Endothelial cell of umbilical vein (primary cell): ENCODE measurements at regions not wholly inside any gene's neighbourhood (a gene's known extent, or its start where the extent isn't known, plus 50 kb on each side); places are given as distances from the start of the nearest gene placed in this dataset.

Source experiments
- BruUV-seq: library from RNA; stranded (reverse); fragments of 400-500 nt; replicated peaks from 2 replicates; lab custom pipeline; 2021; lab: Mats Ljungman, UMichigan
- CTCF ChIA-PET: fragments of 300-600, 350-600 bp; sonication (Branson Sonifier 250); formaldehyde crosslinking; loops from one replicate; lab custom pipeline; 2021; ENCODE audit warnings: antibody characterized with exemption, inconsistent platforms; lab: Charles Lee
- POLR2A ChIA-PET: fragments of 300-600, 350-600 bp; sonication (Branson Sonifier 250); formaldehyde crosslinking; loops from one replicate; lab custom pipeline; 2021; ENCODE audit warnings: antibody characterized with exemption, inconsistent platforms; lab: Charles Lee
- DNase-seq: peaks from one replicate; pipeline ENCODE4 v3.0.0-alpha.2; 2011; ENCODE audit warnings: low read depth, low spot score
- FAIRE-seq: peaks from 2 replicates; lab custom pipeline; 2011; peaks lifted over from hg19 to GRCh38; lab: Jason Lieb, UNC
- H2AFZ ChIP-seq: 2 replicates; pipeline ENCODE4 v1.6.0; 2012; ENCODE audit warnings: low read depth, low read length, control low read depth, inconsistent platforms
- H3K27ac ChIP-seq: 2 replicates; pipeline ENCODE4 v1.5.1; 2011; ENCODE audit warnings: low read depth, mild to moderate bottlenecking, control low read depth, low read length, moderate library complexity; ENCODE audit not compliant: insufficient read depth
- H3K27me3 ChIP-seq, 2 experiments: 2 replicates each; pipeline versions ENCODE4 v1.6.0 to v1.6.1; 2011; ENCODE audit warnings: low read length in 2 of 2, mixed read lengths in 1 of 2; ENCODE audit not compliant: control insufficient read depth in 2 of 2, insufficient read depth in 2 of 2
- H3K36me3 ChIP-seq, 2 experiments: 2 replicates in 1 of 2; 3 replicates in 1 of 2; pipeline ENCODE4 v1.5.1; 2011; ENCODE audit warnings: low read length in 2 of 2, mild to moderate bottlenecking in 1 of 2, moderate library complexity in 1 of 2; ENCODE audit not compliant: control insufficient read depth in 2 of 2, insufficient read depth in 2 of 2; ENCODE audit errors: extremely low read depth in 1 of 2
- H3K4me1 ChIP-seq: 3 replicates; pipeline ENCODE4 v1.5.1; 2011; ENCODE audit warnings: mild to moderate bottlenecking, low read length; ENCODE audit not compliant: control insufficient read depth, insufficient read depth; ENCODE audit errors: extremely low read depth
- H3K4me2 ChIP-seq: 2 replicates; pipeline ENCODE4 v1.6.1; 2011; ENCODE audit warnings: low read length, control low read depth, mixed read lengths; ENCODE audit not compliant: insufficient read depth
- H3K4me3 ChIP-seq, 3 experiments: fragments of 200-600 bp in 1 of 3; sonication (generic), shearing (Covaris generic) in 1 of 3; replicated peaks in 1 of 3; 2 replicates each; pipeline ENCODE4 v1.5.1; 2011 to 2016; ENCODE audit warnings: control low read depth in 3 of 3, low read length in 3 of 3, mild to moderate bottlenecking in 2 of 3, inconsistent platforms in 1 of 3, low read depth in 1 of 3, moderate library complexity in 1 of 3; ENCODE audit not compliant: insufficient read depth in 1 of 3
- H3K79me2 ChIP-seq: 2 replicates; pipeline ENCODE4 v1.6.0; 2012; ENCODE audit warnings: low read length, inconsistent platforms; ENCODE audit not compliant: control insufficient read depth, insufficient read depth
- H3K9ac ChIP-seq: replicated peaks from 2 replicates; pipeline ENCODE3; 2011; ENCODE audit warnings: low read length, control low read depth; ENCODE audit not compliant: insufficient read depth; ENCODE audit errors: extremely low read depth
- H3K9me1 ChIP-seq: replicated peaks from 3 replicates; pipeline ENCODE4 v1.6.0; 2011; ENCODE audit warnings: mild to moderate bottlenecking, low read length; ENCODE audit not compliant: control insufficient read depth, insufficient read depth; ENCODE audit errors: extremely low read depth
- H3K9me3 ChIP-seq: replicated peaks from 2 replicates; pipeline ENCODE4 v1.5.1; 2012; ENCODE audit warnings: low read length, inconsistent platforms; ENCODE audit not compliant: control insufficient read depth, insufficient read depth
- H4K20me1 ChIP-seq: replicated peaks from 2 replicates; pipeline ENCODE3; 2011; ENCODE audit warnings: mild to moderate bottlenecking, low read length; ENCODE audit not compliant: control insufficient read depth, insufficient read depth; ENCODE audit errors: extremely low read depth
- CTCF ChIP-seq, 2 donors: IDR thresholded peaks; 1 replicate in 1 of 2; 2 replicates in 1 of 2; pipeline ENCODE4 v1.5.1; 2011; ENCODE audit warnings: low read length in 2 of 2, mild to moderate bottlenecking in 2 of 2, moderate library complexity in 2 of 2, control low read depth in 1 of 2, inconsistent platforms in 1 of 2, low read depth in 1 of 2; ENCODE audit not compliant: insufficient read depth in 1 of 2; ENCODE audit errors: extremely low read depth in 1 of 2
- EZH2 ChIP-seq: IDR thresholded peaks from 2 replicates; pipeline ENCODE4 v1.6.1; 2012; ENCODE audit warnings: borderline replicate concordance, low read depth, mild to moderate bottlenecking, moderate library complexity, low read length, inconsistent platforms; ENCODE audit not compliant: severe bottlenecking
- FOS ChIP-seq: IDR thresholded peaks from 2 replicates; pipeline ENCODE4 v1.6.1; 2011; ENCODE audit warnings: mild to moderate bottlenecking, low read length, moderate library complexity, borderline replicate concordance; ENCODE audit not compliant: insufficient read depth
- GATA2 ChIP-seq: IDR thresholded peaks from 2 replicates; pipeline ENCODE4 v1.7.0; 2011; ENCODE audit warnings: low read depth, mild to moderate bottlenecking, moderate library complexity, mixed read lengths, low read length; ENCODE audit not compliant: insufficient read length, insufficient read depth
- JUN ChIP-seq: IDR thresholded peaks from 2 replicates; pipeline ENCODE4 v1.6.1; 2011; ENCODE audit warnings: borderline replicate concordance, low read depth; ENCODE audit not compliant: insufficient read length, insufficient read depth
- MAX ChIP-seq: IDR thresholded peaks from 2 replicates; pipeline ENCODE4 v1.6.1; 2011; ENCODE audit not compliant: insufficient read depth, insufficient read length
- MYC ChIP-seq: IDR thresholded peaks from one replicate; pipeline ENCODE4 v1.6.1; 2011; ENCODE audit warnings: mild to moderate bottlenecking, low read depth, low read length
- POLR2A ChIP-seq: IDR thresholded peaks from 2 replicates; pipeline ENCODE4 v1.6.1; 2012; ENCODE audit warnings: low read depth, mild to moderate bottlenecking, control low read depth, low read length
- POLR2AphosphoS5 ChIP-seq: IDR thresholded peaks from 2 replicates; pipeline ENCODE4 v1.6.1; 2012; ENCODE audit warnings: low read depth, mild to moderate bottlenecking, control low read depth, low read length, moderate library complexity; ENCODE audit not compliant: insufficient read depth
- dilution Hi-C: fragments of 300-500 bp; cut with MboI; formaldehyde crosslinking; loops from one replicate; pipeline ENCODE4 v1.15.0; 2019; ENCODE audit warnings: low sequenced_read_pairs; ENCODE audit not compliant: extremely low pct_ligation_motif_present
- intact Hi-C: fragments of 100-400 bp; cut with micrococcal nuclease; formaldehyde crosslinking; loops from one replicate; pipeline ENCODE4 v1.10.0; 2022

GRCh38 chr6:81265106-81265505 lies 487.4 kb downstream of the TENT5A start:
- FAIRE-seq (no peak), DNase-seq (no peak)
- dilution Hi-C loops (no loop called here), intact Hi-C loops (no loop called here)
- no TSS peak for BruUV-seq
- ChIA-PET POLR2A (no interaction called here), CTCF (interaction anchor here (0.7 kb wide), 1 partner anchor 51 kb away, joined by 3 read pairs; no protein-coding TSS in a partner anchor)
- TF ChIP-seq FOS (no peak), POLR2AphosphoS5 (no peak), MYC (no peak), GATA2 (no peak)
- H3K9me3 ChIP-seq = no peaks in the 10 kb centered on the region
- no peaks in the 10 kb centered on the region for H3K79me2 ChIP-seq
- no peak overlapping the region for H3K27ac ChIP-seq
- H3K27me3 ChIP-seq = no peaks in the 10 kb centered on the region
- H3K4me1 ChIP-seq = no peaks in the 10 kb centered on the region
- no peaks in the 10 kb centered on the region for H3K36me3 ChIP-seq
- peak overlapping the region; percentile 21 for H3K4me2 ChIP-seq
- H3K4me3 ChIP-seq = no peak overlapping the region
- no peaks in the 10 kb centered on the region for H3K9me1 ChIP-seq
- H3K9ac ChIP-seq = no peak overlapping the region
- no peaks in the 10 kb centered on the region for H4K20me1 ChIP-seq
- no peak overlapping the region for H2AFZ ChIP-seq

GRCh38 chr6:81263531-81264168 lies 488.8 kb downstream of the TENT5A start:
- no peak for TF ChIP-seq JUN
- no peak for TF ChIP-seq MAX
- no peak for TF ChIP-seq GATA2
- no peak for TF ChIP-seq CTCF (IDR thresholded peaks at IDR 0.05; ENCODE audit: extremely low read depth in 1 of 2, insufficient read depth in 1 of 2, low read depth in 1 of 2, low read length in 2 of 2)
- TF ChIP-seq FOS = no peak
- TF ChIP-seq POLR2AphosphoS5 = no peak
- TF ChIP-seq POLR2A = no peak
- TF ChIP-seq EZH2 = no peak
- TF ChIP-seq MYC = no peak
- H3K9me1 ChIP-seq = no peaks in the 10 kb centered on the region
- H3K36me3 ChIP-seq = no peaks in the 10 kb centered on the region
- no peak overlapping the region for H3K27ac ChIP-seq
- no peak overlapping the region for H2AFZ ChIP-seq
- CTCF ChIA-PET = no interaction called here
- no TSS peak for BruUV-seq
- FAIRE-seq (no peak), DNase-seq (no peak)
- H3K4me2 ChIP-seq = no peak overlapping the region
- no peaks in the 10 kb centered on the region for H3K79me2 ChIP-seq
- H3K4me3 ChIP-seq = no peak overlapping the region
- POLR2A ChIA-PET = no interaction called here
- dilution Hi-C loops = no loop called here
- intact Hi-C loops = no loop called here
- no peaks in the 10 kb centered on the region for H3K4me1 ChIP-seq
- H3K9me3 ChIP-seq = no peaks in the 10 kb centered on the region
- no peaks in the 10 kb centered on the region for H3K27me3 ChIP-seq
- no peaks in the 10 kb centered on the region for H4K20me1 ChIP-seq
- no peak overlapping the region for H3K9ac ChIP-seq
